Esophagus (tissue), 2 donors: ENCODE measurements at regions not wholly inside any gene's neighbourhood (a gene's known extent, or its start where the extent isn't known, plus 50 kb on each side); places are given as distances from the start of the nearest gene placed in this dataset.
"Not testable (repeated sequence)": the region's sequence is repeated elsewhere in the genome, so short reads cannot be mapped to it uniquely, and the experiment has no call there.

Experiments used
- H3K27ac ChIP-seq, 2 donors: one replicate each; pipeline ENCODE4 v1.5.1; 2013; ENCODE audit warnings: low read depth in 2 of 2, mild to moderate bottlenecking in 2 of 2, inconsistent platforms in 1 of 2, low read length in 1 of 2, moderate library complexity in 1 of 2
- H3K27me3 ChIP-seq, 2 donors: one replicate each; pipeline ENCODE4 v1.6.1; 2013; ENCODE audit warnings: low read length in 2 of 2, control low read depth in 1 of 2, mild to moderate bottlenecking in 1 of 2; ENCODE audit not compliant: insufficient read depth in 2 of 2, control insufficient read depth in 1 of 2
- H3K36me3 ChIP-seq, 2 donors: one replicate each; pipeline ENCODE4 v1.6.1; 2013; ENCODE audit warnings: low read length in 1 of 2; ENCODE audit not compliant: control insufficient read depth in 2 of 2, insufficient read depth in 2 of 2
- H3K4me1 ChIP-seq, 2 donors: one replicate each; pipeline ENCODE4 v1.6.1; 2013; ENCODE audit warnings: low read length in 1 of 2; ENCODE audit not compliant: control insufficient read depth in 2 of 2, insufficient read depth in 2 of 2
- H3K4me3 ChIP-seq, 2 donors: one replicate each; pipeline ENCODE4 v1.5.1; 2013; ENCODE audit warnings: low read length in 2 of 2, mild to moderate bottlenecking in 2 of 2, low read depth in 1 of 2, moderate library complexity in 1 of 2
- H3K9me3 ChIP-seq, 2 donors: one replicate each; pipeline ENCODE4 v1.6.1; 2013; ENCODE audit warnings: mild to moderate bottlenecking in 2 of 2, low read depth in 1 of 2, low read length in 1 of 2, moderate library complexity in 1 of 2; ENCODE audit not compliant: control insufficient read depth in 2 of 2, insufficient read depth in 1 of 2
- WGBS, 2 donors: extraction: QIAGEN DNeasy Blood & Tissue Kit; methylation state at CpG; one replicate each; pipeline ENCODE4 v1.1.7; 2013; 5-methylcytosine and 5-hydroxymethylcytosine counted together
- donor health status: healthy with polysubstance abuse.
- donor health status: Bipolar disorder and iron deficiency.

DNA sequence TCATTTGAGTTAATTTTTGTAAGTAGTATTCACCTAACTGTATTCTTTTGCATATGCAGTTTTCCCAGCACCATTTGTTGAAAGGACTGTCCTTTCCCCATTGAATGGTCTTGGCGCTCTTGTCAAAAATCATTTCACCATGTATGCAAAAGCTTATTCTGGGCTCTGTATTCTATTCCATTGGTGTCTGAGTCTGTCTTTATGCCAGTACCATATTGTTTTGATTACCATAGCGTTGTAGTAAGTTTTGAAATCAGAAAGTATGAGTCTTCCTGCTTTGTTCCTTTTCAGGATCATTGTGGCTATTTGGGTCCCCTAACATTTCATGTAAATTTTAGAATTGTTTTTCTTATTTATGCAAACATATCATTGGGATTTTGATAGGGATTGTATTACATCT is 508.7 kb upstream of the RGS6 start:
- 97 to 98% methylated on average over 2 of the region's 2 CpGs for WGBS, 2 donors
- no peak overlapping the region for H3K27ac ChIP-seq
- H3K27me3 ChIP-seq = no peaks in the 10 kb centered on the region
- H3K9me3 ChIP-seq = no peaks in the 10 kb centered on the region
- H3K36me3 ChIP-seq = no peaks in the 10 kb centered on the region
- no peaks in the 10 kb centered on the region for H3K4me1 ChIP-seq
- H3K4me3 ChIP-seq = no peak overlapping the region

DNA sequence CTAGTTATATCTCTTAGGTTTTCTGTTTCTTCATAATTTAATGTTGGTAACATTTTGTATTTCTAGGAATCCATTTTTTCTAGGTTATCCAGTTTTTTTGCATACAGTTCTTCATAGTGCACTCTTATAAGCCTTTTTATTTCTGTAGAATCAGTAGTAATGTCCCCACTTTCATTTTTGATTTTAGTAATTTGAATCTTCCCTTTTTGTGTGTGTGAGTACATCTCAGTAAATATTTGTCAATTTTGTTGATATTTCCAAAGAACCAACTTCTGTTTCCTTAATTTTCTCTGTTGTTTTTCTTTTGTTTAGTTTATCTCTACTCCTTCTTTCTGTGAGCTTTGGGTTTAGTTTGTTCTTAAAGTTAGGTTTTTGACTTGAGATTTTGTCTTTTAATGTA is 507.3 kb upstream of the RGS6 start:
- Histone ChIP-seq H3K4me1 (no peaks in the 10 kb centered on the region), H3K4me3 (no peak overlapping the region), H3K9me3 (no peaks in the 10 kb centered on the region), H3K36me3 (no peaks in the 10 kb centered on the region), H3K27me3 (no peaks in the 10 kb centered on the region), H3K27ac (no peak overlapping the region)

GRCh38 chr14:71426001-71426400 is 506.2 kb upstream of the RGS6 start:
- no peak overlapping the region for H3K4me3 ChIP-seq
- 96 to 99% methylated on average over 2 of the region's 2 CpGs for WGBS, 2 donors

GRCh38 chr14:71429902-71430301 is 502.3 kb upstream of the RGS6 start:
- no peak overlapping the region for H3K27ac ChIP-seq
- H3K36me3 ChIP-seq = no peaks in the 10 kb centered on the region
- no peaks in the 10 kb centered on the region for H3K4me1 ChIP-seq
- no peaks in the 10 kb centered on the region for H3K27me3 ChIP-seq
- no peaks in the 10 kb centered on the region for H3K9me3 ChIP-seq
- no peak overlapping the region for H3K4me3 ChIP-seq

More at GRCh38 chr14:71426001-71426400, 506.2 kb upstream of the RGS6 start:
- no peaks in the 10 kb centered on the region for H3K9me3 ChIP-seq
- no peaks in the 10 kb centered on the region for H3K4me1 ChIP-seq
- H3K27me3 ChIP-seq = no peaks in the 10 kb centered on the region
- no peak overlapping the region for H3K27ac ChIP-seq
- H3K36me3 ChIP-seq = no peaks in the 10 kb centered on the region

DNA sequence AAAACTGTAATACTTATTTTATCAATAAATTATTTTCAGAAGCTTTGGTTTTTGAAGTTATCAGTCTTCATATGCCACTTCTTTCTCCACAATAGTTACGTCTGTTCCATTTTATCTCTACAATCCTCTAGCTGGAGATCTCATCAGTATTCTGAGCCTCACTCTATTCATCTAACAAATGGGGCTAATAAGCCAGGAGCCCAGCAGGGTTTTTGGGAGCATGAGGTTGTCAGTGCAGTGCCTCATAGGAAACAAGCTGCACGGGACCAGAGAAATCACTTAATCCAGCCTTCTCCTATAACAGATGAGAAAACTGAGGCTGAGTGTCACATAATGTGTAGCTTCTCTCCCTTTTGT is 501.9 kb upstream of the RGS6 start:
- H3K27me3 ChIP-seq = no peaks in the 10 kb centered on the region
- no peak overlapping the region for H3K4me3 ChIP-seq
- H3K36me3 ChIP-seq = no peaks in the 10 kb centered on the region
- no peaks in the 10 kb centered on the region for H3K9me3 ChIP-seq
- no peaks in the 10 kb centered on the region for H3K4me1 ChIP-seq
- WGBS, 2 donors = 87 to 94% methylated on average over 2 of the region's 2 CpGs
- H3K27ac ChIP-seq = no peak overlapping the region

- 86 to 91% methylated on average over 3 of the region's 3 CpGs for WGBS, 2 donors
- H3K4me1 ChIP-seq = no peaks in the 10 kb centered on the region
- H3K27me3 ChIP-seq = no peaks in the 10 kb centered on the region
Measured at GRCh38 chr14:71430678-71431376, 501.4 kb upstream of the RGS6 start.

DNA sequence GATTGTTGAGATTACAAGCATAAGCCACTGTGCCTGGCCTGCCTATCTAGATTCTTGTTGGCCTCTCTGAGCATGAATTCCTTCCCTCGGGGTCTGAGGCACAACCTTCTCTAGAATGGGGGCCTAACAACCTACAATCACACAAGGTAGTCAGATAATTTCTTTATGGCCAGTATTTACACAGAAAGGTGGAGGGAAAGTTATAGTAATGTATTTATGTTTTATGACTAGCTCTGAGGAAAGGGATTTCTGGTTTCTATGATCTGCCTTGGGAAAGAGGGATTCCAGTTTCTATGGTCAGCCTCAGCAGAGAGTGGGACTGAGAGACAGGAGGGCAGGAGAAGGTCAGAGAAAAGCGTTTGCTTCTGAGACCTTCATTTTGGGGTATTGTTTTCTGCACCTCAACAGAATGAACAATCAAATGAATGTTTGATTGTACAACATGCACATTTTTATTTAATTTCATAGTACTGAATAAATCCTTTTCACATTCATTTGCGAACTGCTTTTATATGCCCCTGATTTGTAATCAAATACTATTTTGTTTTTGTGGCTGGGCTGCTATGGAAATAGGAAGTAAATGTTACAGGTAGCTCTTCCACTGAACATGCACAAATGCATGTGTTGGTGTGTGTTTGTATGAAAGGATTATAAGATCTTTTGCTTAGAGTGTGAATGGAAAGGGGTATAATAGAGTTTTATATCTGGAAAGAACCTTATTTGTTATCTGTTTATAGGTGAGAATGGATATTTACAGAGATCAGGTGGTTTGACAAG is 499.7 kb upstream of the RGS6 start:
- Histone ChIP-seq H3K4me1 (no peaks in the 10 kb centered on the region), H3K36me3 (no peaks in the 10 kb centered on the region), H3K9me3 (no peaks in the 10 kb centered on the region), H3K27ac (no peak overlapping the region), H3K4me3 (no peak overlapping the region), H3K27me3 (no peaks in the 10 kb centered on the region)
- WGBS, 2 donors = 81 to 84% methylated on average over 3 of the region's 3 CpGs

More at GRCh38 chr14:71430678-71431376, 501.4 kb upstream of the RGS6 start:
- Histone ChIP-seq H3K36me3 (no peaks in the 10 kb centered on the region), H3K9me3 (no peaks in the 10 kb centered on the region), H3K4me3 (no peak overlapping the region), H3K27ac (no peak overlapping the region)

DNA sequence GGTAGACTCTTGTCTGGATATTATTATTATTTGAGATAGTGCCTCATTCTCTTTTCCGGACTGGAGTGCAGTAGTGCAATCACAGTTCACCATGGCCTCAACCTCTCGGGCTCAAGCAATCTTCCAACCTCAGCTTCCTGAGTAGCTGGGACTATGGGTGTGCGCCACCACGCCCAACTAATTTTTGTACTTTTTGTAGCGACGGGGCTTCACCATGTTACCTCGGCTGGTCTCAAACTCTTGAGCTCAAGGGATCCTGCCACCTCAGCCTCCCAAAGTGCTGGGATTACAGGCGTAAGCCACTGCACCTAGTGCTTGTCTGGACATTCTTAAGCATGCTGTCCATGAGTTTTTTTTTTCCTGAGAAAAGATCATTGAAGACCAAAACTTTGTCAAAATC is 498.9 kb upstream of the RGS6 start:
- Histone ChIP-seq H3K27ac (no peak overlapping the region), H3K4me3 (no peak overlapping the region), H3K36me3 (no peaks in the 10 kb centered on the region), H3K9me3 (no peaks in the 10 kb centered on the region), H3K4me1 (peaks cover 0 to 2% of the 10 kb centered on the region in 2 donors), H3K27me3 (no peaks in the 10 kb centered on the region)
- WGBS, 2 donors = 94 to 97% methylated on average over 8 of the region's 8 CpGs

DNA sequence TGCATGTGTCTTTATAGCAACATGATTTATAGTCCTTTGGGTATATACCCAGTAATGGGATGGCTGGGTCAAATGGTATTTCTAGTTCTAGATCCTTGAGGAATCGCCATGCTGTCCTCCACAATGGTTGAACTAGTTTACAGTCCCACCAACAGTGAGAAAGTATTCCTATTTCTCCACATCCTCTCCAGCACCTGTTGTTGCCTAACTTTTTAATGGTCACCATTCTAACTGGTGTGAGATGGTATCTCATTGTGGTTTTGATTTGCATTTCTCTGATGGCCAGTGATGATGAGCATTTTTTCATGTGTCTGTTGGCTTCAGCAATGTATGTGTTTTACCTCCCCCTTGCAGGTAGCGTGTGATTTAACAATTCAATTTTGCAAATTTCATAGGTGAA is 496.6 kb upstream of the RGS6 start:
- not testable (repeated sequence) for H3K4me3 ChIP-seq, H3K9me3 ChIP-seq, H3K4me1 ChIP-seq, H3K27me3 ChIP-seq, H3K27ac ChIP-seq, H3K36me3 ChIP-seq
- 98 to 99% methylated on average over 2 of the region's 2 CpGs for WGBS, 2 donors

DNA sequence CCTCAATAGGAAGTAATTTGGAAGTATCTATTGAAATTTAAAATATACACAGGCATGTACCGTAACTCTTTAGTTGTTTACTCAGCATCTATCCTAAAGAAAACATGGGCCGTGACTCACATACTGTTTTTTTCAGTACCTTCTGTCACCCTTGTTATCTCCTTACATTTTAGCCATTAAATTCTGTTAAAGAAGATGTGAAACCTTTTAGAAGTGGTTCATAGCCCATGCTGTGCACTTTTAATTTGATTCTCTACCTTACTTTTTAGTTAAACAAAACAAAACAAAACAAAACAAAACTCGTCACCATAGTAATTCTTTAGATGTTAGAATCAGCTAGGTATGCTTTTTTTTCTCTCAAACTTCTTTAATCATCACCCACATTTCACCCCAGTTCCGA is 494.4 kb upstream of the RGS6 start:
- Histone ChIP-seq H3K4me3 (no peak overlapping the region), H3K4me1 (peaks cover 0 to 2% of the 10 kb centered on the region in 2 donors), H3K27ac (peak overlapping the region; percentile 24 to 47), H3K27me3 (no peaks in the 10 kb centered on the region), H3K36me3 (no peaks in the 10 kb centered on the region), H3K9me3 (no peaks in the 10 kb centered on the region)
- 52 to 66% methylated on average over 4 of the region's 4 CpGs for WGBS, 2 donors
